Left ventricle myocardium inferior (tissue), 1 donor: ENCODE measurements at regions not wholly inside any gene's neighbourhood (a gene's known extent, or its start where the extent isn't known, plus 50 kb on each side); places are given as distances from the start of the nearest gene placed in this dataset.

Experiments used
- DNase-seq: peaks from one replicate; pipeline ENCODE4 v3.0.0-alpha.2; 2020
- H3K27ac ChIP-seq: fragments of 200-600 bp; replicated peaks from 2 replicates; pipeline ENCODE4 v1.8.0; 2021
- H3K27me3 ChIP-seq: fragments of 200-600 bp; 2 replicates; pipeline ENCODE4 v1.8.0; 2021; ENCODE audit warnings: low read depth
- H3K36me3 ChIP-seq: fragments of 200-600 bp; 2 replicates; pipeline ENCODE4 v1.8.0; 2021
- H3K4me1 ChIP-seq: fragments of 200-600 bp; 2 replicates; pipeline ENCODE4 v1.8.0; 2021
- H3K4me3 ChIP-seq: fragments of 200-600 bp; 2 replicates; pipeline ENCODE4 v1.8.0; 2021; ENCODE audit warnings: mild to moderate bottlenecking, moderate library complexity
- H3K9me3 ChIP-seq: fragments of 200-600 bp; replicated peaks from 2 replicates; pipeline ENCODE4 v1.8.0; 2021
- intact Hi-C: fragments of 100-400 bp; cut with micrococcal nuclease; formaldehyde crosslinking; loops from one replicate; pipeline ENCODE4 v1.11.0; 2022
- TF ChIP-seq, protein P1 (sequence below): fragments of 200-600 bp; IDR thresholded peaks from 2 replicates; pipeline ENCODE4 v1.8.0; 2021; ENCODE audit warnings: antibody characterized with exemption, mild to moderate bottlenecking, borderline replicate concordance
- donor health status: DM: no; HTN: yes; CAD: no; lungs with severe emphysema.

DNA sequence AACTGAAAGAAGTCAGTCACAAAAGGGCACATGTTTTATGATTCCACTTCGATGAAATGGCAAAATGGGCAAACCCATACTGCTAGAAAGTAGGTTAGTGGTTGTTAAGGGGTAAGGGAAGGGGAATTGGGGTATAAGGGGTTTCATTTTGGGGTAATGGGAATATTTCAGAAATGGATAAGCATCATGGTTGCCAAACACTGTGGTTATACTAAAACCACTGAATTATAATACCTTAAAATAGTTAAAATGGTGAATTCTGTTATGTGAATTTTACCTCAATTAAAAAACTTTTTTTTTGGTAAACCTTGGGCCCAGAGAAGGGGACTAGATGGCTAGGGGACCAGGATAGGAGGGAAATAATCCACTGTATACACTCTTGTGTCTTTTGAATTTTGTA lies 52.3 kb upstream of the BHLHE40 start:
- intact Hi-C loops: no loop called here
- TF ChIP-seq, protein P1, sequence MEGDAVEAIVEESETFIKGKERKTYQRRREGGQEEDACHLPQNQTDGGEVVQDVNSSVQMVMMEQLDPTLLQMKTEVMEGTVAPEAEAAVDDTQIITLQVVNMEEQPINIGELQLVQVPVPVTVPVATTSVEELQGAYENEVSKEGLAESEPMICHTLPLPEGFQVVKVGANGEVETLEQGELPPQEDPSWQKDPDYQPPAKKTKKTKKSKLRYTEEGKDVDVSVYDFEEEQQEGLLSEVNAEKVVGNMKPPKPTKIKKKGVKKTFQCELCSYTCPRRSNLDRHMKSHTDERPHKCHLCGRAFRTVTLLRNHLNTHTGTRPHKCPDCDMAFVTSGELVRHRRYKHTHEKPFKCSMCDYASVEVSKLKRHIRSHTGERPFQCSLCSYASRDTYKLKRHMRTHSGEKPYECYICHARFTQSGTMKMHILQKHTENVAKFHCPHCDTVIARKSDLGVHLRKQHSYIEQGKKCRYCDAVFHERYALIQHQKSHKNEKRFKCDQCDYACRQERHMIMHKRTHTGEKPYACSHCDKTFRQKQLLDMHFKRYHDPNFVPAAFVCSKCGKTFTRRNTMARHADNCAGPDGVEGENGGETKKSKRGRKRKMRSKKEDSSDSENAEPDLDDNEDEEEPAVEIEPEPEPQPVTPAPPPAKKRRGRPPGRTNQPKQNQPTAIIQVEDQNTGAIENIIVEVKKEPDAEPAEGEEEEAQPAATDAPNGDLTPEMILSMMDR: no peak

DNA sequence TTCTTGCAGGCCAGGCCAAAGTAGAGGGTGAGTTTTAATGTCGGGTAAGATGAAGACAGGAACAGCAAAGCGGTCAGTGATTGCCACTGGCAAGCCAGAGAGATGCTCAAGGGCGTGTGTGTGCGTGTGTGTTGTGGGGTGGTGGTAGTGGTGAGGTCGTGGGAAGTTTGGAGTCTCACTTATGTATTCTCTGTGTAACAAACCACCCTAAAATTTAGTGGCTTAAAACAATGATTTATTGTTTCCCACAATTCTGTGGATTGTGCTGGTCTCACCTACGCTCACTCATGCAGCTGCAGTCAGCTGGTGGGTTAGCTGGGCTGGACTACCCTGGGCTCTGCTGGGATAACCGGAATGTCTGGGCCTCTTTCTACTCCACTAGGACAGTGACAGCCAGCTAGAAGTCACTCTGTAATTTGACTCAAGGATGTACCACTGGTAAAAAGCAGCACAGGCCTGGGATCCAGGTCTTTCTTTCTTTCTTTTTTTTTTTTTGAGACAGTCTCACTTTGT lies 50.9 kb upstream of the BHLHE40 start:
- Histone ChIP-seq H3K4me1 (no peaks in the 10 kb centered on the region), H3K27ac (no peak overlapping the region), H3K4me3 (no peak overlapping the region), H3K9me3 (no peaks in the 10 kb centered on the region), H3K36me3 (no peaks in the 10 kb centered on the region), H3K27me3 (no peaks in the 10 kb centered on the region)
- intact Hi-C loops: no loop called here
- TF ChIP-seq, protein P1: no peak
- DNase-seq: no peak

More for the DNA sequence above, 52.3 kb upstream of the BHLHE40 start:
- Histone ChIP-seq H3K4me3 (no peak overlapping the region), H3K27me3 (no peaks in the 10 kb centered on the region), H3K4me1 (no peaks in the 10 kb centered on the region), H3K9me3 (no peaks in the 10 kb centered on the region), H3K27ac (no peak overlapping the region), H3K36me3 (no peaks in the 10 kb centered on the region)
- no peak for DNase-seq
